ENCODE measurements at regions not wholly inside any gene's neighbourhood (a gene's known extent, or its start where the extent isn't known, plus 50 kb on each side); places are given as distances from the start of the nearest gene placed in this dataset.
A peak's percentile ranks its signal among the peaks of the same experiment; 100 is the strongest.

- DNase-seq (ENCODE audit: low spot score), result no peak
These were observed 274.5 kb upstream of the B3GAT1 start for GRCh38 chr11:134686460-134687061.

DNA sequence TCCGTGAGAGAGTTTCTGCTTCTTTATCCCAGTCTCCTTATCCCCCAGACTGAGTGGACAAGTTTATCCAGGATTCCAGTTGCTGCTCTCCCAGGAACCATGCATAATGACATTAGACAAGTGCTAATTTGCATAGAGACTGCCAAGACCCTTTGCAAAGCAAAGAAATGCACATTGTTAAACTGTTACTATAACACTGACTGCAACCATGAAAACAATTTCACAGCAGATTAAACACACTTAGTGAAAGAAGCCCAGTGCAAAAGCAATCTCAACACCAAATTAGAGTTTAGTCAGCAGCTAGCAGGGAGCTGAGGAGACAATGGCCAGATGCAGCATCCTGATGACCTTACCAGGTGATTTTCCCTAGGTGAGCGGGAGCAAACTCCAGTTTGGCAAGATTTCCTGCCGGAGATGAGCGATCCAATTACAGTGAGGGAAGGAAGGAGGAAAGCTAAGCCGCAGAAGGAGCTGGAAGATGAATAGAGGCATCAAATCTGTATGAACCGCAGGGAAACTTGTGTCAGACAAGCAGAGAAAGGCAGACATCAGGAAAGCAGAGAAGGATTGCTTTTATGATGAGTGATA lies 273.8 kb upstream of the B3GAT1 start:
- no peak for DNase-seq (ENCODE audit: low spot score)

GRCh38 chr11:134684576-134684975 lies 272.5 kb upstream of the B3GAT1 start:
- DNase-seq (ENCODE audit: low spot score), result no peak

GRCh38 chr11:134683860-134684259 lies 271.8 kb upstream of the B3GAT1 start:
- DNase-seq (ENCODE audit: low spot score), result no peak

GRCh38 chr11:134682577-134682976 lies 270.5 kb upstream of the B3GAT1 start:
- DNase-seq (ENCODE audit: low spot score), result no peak

DNA sequence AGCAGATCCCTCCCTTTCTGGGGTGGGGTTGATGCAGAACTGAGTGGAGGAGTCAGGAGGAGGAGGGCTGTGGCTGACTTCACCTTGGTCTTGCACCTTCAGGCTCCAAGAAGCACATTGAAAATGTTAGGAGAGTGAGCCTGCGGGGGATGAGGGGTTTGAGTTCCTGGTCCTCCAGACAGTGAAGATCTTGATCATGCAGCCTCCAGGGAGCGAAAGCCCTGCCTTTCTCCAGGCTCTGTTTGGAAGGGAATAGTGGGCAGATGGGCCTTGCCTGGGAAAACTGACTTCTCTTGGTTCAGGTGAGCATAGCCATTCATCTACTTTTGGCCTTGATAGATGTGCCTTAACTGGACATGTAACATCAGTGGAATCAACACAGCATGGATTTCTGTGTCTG lies 267.6 kb upstream of the B3GAT1 start:
- DNase-seq (ENCODE audit: low spot score), result no peak

DNA sequence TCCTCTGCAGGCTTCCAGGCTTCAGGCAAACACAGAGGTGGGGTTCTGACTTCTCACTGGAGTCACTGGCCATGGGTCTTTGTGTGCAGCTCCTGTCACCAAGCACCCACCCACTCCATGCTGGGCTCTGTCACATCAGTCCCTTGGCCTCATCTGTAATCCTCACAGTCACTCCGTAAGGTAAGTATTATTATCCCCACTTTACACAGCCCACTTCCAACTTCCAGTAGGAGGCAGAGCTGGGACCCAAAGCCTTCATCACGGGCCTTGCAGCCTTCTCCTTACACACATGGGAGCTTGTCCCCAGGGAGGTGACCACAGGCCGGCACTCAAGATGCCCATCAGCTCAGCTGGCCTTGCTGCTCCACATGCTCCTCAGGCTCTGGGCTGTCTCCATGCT lies 266.7 kb upstream of the B3GAT1 start:
- no peak for DNase-seq (ENCODE audit: low spot score)

DNA sequence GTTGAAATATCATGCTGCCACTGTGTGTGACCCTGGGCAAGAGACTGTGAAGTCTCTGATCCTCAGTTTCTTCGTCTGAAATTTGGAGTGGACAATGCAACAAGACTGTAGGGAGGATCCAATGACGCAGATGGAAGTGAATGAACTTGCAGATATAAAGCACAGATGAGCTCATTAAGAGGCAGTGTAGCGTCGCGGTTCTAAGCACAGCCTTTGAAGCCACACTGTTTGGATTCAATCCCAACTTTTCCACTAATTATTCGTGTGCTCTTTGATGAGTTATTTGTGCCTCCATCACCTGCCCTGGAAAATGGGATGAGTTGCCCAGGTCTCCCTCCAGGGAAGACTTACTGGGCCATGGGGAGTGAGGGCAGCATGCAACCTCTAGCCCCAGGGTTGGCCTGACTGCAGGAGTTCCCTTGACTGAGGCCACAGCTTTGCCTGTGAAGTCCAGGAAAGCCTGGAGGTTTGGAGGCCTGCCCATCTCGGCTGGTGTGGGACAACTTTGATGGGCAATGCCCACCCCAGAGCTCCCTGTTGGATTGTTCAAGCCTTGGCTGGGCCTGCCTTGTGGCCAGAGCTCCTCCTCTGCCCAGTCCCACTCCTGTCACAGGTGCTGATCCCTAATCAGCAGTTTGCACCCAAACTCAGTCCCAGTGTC lies 266.0 kb upstream of the B3GAT1 start:
- no peak for DNase-seq (ENCODE audit: low spot score)

- DNase-seq (ENCODE audit: low spot score), result no peak
These were observed 265.4 kb upstream of the B3GAT1 start for GRCh38 chr11:134677397-134677822.

DNA sequence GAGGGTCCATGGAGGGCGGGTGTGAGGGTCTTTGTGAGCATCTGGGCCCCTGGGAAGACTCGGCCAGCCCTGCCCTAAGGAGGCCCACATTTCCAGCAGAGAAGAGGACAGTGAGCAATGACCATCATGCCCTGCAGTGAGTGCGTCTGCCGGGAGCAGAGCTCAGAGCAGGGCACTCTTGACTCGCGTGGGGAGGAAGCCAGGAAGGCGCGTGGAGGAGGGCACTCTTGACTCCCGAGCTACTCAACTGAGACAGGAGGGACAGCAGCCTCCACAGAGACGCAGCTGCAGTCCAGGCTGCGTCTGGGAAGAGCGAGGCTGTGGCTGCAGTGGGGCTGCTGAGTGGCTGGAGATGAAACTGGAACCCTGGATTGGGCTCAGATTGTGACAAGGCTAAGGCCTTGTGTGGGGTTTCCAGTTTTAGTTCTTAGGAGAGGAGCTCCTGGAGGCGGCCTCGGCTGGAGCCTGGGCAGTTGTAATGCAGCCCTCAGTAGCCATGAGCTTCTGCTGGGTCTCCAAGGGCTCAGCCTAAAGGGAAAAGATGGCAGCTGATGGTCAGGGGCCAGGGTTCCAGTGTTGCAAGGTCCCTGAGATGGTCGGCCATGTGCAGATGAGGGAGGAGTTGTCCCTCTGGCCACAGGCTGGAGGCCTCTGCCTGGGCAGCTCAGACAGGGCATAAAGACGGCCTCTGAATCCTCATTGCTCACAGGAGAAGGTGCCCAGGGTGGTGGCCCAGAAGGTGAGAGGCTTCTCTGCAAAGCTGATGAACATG lies 264.7 kb upstream of the B3GAT1 start:
- no peak for DNase-seq (ENCODE audit: low spot score)

GRCh38 chr11:134675983-134676382 lies 263.9 kb upstream of the B3GAT1 start:
- DNase-seq (ENCODE audit: low spot score), result no peak

DNA sequence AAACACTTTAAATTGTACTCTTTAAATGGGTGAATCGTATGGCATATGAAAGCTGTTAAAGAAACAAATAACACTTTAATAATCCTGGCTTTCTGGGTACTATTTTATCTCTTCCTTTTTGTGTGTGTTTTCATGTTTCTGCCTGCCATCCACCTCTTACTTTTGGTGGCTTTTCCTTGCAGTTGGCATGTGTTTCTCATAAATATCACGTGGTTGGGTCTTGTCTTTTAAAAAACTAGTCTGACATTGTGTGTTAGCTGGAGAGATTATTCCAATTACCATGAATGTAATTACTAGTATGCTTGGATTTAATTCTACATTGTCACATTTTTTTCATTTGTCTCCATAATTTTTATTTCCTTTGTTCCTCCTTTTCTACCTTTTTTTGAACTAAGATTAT lies 262.9 kb upstream of the B3GAT1 start:
- no peak for DNase-seq (ENCODE audit: low spot score)

DNA sequence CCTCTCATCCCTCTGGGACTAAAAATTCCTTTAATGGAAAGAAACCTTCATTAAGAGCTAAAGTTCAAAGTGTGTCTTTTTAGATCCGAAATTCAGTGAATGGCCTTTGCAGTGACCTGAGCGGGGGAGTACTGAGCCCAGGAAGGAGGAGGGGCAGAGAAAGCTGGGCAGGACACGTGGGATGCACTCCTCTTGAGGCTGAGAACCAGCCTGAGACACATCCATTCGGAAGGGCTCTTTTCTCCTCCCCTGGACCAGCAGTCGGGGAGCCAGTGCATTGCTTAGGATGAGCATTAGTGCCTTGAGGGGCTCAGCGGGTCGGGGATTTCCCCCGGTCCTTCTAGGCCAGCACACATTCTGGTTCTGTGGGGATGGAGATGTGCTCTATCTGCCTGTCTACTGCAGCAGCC lies 258.9 kb upstream of the B3GAT1 start:
- no peak for DNase-seq (ENCODE audit: low spot score)

- DNase-seq (ENCODE audit: low spot score), result no peak
These were observed 258.3 kb upstream of the B3GAT1 start for GRCh38 chr11:134670247-134670782.

DNA sequence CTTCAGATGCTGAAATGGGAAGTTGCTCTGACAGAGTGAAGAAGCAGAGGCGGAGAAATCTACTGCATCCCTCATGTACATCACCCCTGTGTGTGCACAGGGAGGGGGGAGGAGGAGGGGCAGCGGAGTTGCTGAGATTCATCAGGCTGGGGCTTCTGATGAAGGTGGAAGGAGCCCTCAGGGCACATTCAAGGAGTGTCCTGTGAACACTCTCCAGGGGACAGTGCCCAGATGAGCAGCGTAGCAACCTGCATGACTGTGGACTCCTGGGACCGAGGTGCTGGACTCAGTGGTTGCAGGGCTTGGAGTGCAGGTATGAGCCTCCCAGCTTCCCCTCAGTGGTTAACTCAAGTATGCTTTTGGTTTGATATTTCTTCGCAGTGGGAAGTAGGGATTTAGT lies 257.8 kb upstream of the B3GAT1 start:
- DNase-seq (ENCODE audit: low spot score), result no peak

- DNase-seq (ENCODE audit: low spot score), result no peak
These were observed 256.8 kb upstream of the B3GAT1 start for GRCh38 chr11:134668796-134669195.

DNA sequence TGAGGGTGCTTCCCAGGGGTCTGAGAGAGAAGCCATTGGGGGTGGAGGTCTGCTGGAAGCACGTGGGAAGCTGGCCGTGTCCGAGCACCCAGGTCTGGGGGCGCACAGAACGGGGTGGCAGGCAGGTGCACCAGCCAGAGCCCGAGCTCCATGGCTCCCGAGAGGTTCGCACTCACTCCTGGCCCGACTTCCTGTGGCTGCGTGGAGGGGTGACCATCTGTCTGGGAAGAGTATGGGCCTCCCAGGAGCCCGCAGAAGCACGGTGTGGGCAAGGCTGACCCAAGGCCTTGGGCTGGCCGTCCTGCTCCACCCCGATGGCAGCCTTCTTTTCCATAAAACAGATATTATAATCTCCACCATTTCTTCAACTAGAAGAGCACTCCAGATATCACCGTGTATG lies 256.0 kb upstream of the B3GAT1 start:
- DNase-seq (ENCODE audit: low spot score), result no peak

DNA sequence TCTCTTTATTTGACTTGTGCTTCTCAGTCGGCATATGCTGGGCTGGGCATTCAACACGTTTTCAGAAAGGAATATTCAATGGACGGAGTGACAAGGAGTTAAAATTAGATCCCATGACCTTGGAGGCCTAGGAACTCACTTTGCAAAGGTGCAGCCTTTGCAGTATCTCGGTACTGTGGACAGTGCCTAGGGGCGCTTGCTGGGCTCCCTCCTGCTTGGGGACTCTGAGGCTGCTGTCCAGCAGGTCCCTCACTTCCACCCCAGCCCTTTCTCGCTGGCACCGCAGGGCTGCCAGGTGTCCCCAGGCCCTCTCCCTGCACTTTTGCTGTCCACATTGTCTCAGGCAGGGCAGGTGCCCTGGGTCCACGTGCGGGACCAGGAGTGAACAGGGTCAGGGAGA lies 255.5 kb upstream of the B3GAT1 start:
- DNase-seq (ENCODE audit: low spot score), result no peak

- DNase-seq (ENCODE audit: low spot score), result no peak
These were observed 255.1 kb upstream of the B3GAT1 start for GRCh38 chr11:134667175-134667500.

GRCh38 chr11:134666273-134667174 lies 254.5 kb upstream of the B3GAT1 start:
- no peak for DNase-seq (ENCODE audit: low spot score)

GRCh38 chr11:134665571-134666270 lies 253.7 kb upstream of the B3GAT1 start:
- DNase-seq (ENCODE audit: low spot score), result peak; percentile 34
